AG09319 (cell line): ENCODE measurements at regions not wholly inside any gene's neighbourhood (a gene's known extent, or its start where the extent isn't known, plus 50 kb on each side); places are given as distances from the start of the nearest gene placed in this dataset.
"Not testable (repeated sequence)": the region's sequence is repeated elsewhere in the genome, so short reads cannot be mapped to it uniquely, and the experiment has no call there.

Source experiments
- DNase-seq: peaks from one replicate; pipeline ENCODE4 v3.0.0-alpha.2; 2010; ENCODE audit warnings: low read depth; ENCODE audit errors: extremely low read depth
- TF ChIP-seq, protein P1 (sequence below): IDR thresholded peaks from 2 replicates; pipeline ENCODE4 v1.5.1; 2011; ENCODE audit warnings: low read depth, mild to moderate bottlenecking, inconsistent platforms, low read length, moderate library complexity

DNA sequence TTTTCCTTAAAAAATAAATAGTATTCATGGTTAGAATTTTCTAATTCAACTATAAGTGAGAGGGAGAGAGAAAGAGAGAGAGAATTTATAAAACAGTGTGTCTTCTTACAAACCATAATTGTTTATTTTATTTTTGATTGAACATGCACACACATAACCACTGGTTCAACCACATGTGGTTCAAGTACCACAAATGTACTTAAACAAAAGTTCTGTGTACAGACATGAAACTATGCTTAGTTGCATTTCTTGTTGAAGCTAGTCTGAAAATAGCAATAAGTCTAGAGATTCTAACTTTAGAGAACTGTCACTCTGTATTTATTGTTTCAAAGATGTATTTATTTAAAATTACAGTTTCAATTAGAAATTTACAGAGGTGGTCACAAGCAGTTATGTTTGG lies 130.6 kb upstream of the PDE4D start:
- TF ChIP-seq, protein P1, sequence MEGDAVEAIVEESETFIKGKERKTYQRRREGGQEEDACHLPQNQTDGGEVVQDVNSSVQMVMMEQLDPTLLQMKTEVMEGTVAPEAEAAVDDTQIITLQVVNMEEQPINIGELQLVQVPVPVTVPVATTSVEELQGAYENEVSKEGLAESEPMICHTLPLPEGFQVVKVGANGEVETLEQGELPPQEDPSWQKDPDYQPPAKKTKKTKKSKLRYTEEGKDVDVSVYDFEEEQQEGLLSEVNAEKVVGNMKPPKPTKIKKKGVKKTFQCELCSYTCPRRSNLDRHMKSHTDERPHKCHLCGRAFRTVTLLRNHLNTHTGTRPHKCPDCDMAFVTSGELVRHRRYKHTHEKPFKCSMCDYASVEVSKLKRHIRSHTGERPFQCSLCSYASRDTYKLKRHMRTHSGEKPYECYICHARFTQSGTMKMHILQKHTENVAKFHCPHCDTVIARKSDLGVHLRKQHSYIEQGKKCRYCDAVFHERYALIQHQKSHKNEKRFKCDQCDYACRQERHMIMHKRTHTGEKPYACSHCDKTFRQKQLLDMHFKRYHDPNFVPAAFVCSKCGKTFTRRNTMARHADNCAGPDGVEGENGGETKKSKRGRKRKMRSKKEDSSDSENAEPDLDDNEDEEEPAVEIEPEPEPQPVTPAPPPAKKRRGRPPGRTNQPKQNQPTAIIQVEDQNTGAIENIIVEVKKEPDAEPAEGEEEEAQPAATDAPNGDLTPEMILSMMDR, result no peak
- no peak for DNase-seq

DNA sequence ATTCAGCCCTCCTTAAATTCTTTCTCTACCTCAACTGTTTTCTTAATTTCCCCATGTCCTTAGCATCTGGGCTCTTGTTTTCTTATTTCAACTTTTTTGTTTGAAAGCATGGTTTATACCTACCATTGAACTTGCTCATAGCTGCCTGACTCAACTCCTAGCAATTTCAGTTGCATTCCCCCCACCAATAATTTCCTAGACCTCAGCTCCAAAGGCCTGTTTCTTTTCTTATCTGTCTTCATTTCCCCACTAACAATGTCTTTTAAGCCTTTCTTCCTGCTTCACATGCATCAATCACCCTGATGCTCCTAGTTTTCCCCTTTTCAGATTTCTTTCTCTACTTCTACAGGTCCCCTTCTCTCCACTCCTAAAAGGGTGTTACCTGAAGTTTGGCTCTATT lies 129.7 kb upstream of the PDE4D start:
- no peak for DNase-seq

DNA sequence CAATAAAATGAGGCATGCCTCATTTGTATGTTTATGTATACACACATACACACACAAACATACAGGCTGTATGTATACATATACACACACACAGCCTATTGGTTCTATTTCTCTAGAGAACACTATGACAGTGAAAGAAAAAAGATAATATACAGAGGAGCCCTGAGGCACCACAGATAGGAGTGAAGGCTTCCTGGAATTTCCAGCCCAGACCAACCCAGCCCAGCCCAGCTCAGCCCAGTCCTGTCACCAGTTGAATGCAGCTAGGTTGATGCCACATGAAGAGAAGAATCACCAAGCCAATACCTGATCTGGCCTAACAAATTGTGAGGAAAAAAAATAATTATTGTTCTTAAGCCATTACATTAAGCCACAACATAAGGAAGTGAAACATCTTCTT lies 126.9 kb upstream of the PDE4D start:
- no peak for DNase-seq
- TF ChIP-seq, protein P1, result no peak

More for the DNA sequence above, 129.7 kb upstream of the PDE4D start:
- TF ChIP-seq, protein P1, result no peak

DNA sequence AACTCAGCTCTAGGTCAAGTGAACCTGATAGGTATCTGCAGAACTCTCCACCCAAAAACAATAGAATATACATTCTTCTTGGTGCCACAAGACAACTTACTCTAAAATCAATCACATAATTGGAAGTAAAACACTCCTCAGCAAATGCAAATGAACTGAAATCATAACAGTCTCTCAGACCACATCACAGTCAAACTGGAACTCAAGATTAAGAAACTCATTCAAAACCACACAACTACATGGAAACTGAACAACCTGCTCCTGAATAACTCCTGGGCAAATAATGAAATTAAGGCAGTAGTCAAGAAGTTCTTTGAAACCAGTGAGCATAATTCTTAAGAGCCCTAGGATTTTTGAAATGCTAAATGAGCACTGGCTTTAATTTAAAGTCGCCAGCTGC lies 125.4 kb upstream of the PDE4D start:
- DNase-seq, result not testable (repeated sequence)

DNA sequence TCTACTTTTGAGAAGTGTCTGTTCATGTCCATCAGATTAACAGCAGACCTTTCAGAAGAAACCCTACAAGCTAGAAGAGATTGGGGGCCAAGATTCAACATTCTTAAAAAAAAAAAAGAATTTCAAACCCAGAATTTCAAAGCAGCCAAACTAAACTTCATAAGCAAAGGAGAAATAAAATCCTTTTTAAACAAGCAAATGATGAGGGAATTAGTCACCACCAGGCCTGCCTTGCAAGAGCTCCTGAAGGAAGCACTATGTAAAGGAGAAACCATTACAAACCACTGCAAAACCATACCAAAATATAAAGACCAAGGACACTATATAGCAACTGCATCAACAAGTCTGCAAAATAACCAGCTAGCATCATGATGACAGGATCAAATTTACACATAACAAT lies 124.6 kb upstream of the PDE4D start:
- DNase-seq, result no peak

DNA sequence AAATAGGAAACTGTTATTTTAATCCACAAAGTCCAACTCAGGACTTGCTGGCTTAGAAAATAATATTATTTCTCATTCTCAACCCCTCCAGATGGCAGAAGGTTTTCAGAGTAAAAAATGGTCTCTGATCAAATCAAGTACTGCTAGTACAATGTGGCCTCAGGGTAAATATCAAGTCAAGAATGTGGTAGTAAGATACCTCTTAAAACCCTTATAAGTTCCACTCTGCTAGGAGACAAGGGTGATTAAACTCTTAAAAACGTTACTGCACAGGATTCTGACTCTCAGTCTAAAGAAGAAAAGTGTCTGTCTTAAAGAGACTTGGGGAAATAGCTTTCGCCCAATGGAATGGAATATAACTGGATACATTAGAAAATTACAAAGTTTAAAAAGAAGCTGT lies 120.8 kb upstream of the PDE4D start:
- TF ChIP-seq, protein P1, result no peak
- no peak for DNase-seq

More for the DNA sequence above, 124.6 kb upstream of the PDE4D start:
- TF ChIP-seq, protein P1, result no peak

DNA sequence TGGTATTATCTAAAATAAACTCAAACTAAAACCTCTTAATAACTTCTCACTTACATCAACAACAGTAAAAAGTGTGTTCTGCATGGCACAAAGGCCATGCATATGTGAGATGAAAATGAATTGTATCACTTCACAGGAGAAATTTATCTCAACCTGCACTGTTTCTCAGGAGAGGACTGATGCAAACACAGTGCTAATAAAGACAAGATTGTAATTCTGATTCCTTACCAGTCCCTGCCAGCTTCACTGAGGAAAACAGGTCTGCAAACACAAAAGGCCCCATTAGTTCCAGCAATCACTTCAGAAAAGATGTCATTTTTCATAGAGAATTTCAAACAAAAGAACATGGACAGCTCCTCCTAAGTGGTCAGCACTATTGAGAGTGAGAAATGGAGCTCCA lies 117.3 kb upstream of the PDE4D start:
- TF ChIP-seq, protein P1, result no peak
- no peak for DNase-seq

DNA sequence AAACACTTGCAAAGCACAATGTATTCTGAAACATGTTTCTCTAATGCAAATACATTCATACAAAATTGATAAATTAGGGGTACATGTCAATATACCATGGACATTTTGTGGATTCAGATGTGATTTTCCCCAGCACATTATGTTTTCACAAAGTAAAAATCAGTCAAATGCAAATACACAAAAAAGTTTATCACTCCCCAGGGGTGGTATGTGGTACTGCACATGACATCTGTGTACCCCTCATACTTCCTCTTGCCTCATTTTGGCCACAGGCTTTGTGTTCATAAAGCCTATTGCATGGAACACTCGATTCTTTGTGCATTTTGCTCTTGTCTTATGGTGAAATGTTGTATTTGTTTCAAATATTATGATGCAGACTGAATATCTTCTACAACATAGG lies 116.8 kb upstream of the PDE4D start:
- DNase-seq, result no peak
- TF ChIP-seq, protein P1, result no peak
